CD4-positive, CD25-positive, alpha-beta regulatory T cell (primary cell): ENCODE measurements at regions not wholly inside any gene's neighbourhood (a gene's known extent, or its start where the extent isn't known, plus 50 kb on each side); places are given as distances from the start of the nearest gene placed in this dataset.

Experiments used
- ATAC-seq, 2 donors: fragments of 150-1000 bp; cut with Tn5 transposase; one replicate each; pipeline ENCODE4 v1.10.0; 2021; ENCODE audit warnings: low read depth in 2 of 2, moderate number of reproducible peaks in 2 of 2, moderate library complexity in 1 of 2
- DNase-seq, 3 donors: peaks; one replicate each; pipeline versions ENCODE4 v3.0.0 to v3.0.0-alpha.2; 2012 to 2022; ENCODE audit warnings: mixed read lengths in 1 of 3
- H3K27ac ChIP-seq: one replicate; pipeline ENCODE4 v1.7.0; 2013; ENCODE audit warnings: mild to moderate bottlenecking, low read length; ENCODE audit not compliant: insufficient read depth, poor library complexity, severe bottlenecking
- H3K27me3 ChIP-seq: one replicate; pipeline ENCODE4 v1.7.0; 2013; ENCODE audit warnings: low read length; ENCODE audit not compliant: control insufficient read depth, insufficient read depth
- H3K36me3 ChIP-seq: one replicate; pipeline ENCODE4 v1.7.0; 2013; ENCODE audit warnings: mild to moderate bottlenecking, low read length, moderate library complexity; ENCODE audit not compliant: control insufficient read depth, insufficient read depth
- H3K4me1 ChIP-seq: 2 replicates; pipeline ENCODE4 v1.7.0; 2013; ENCODE audit warnings: mild to moderate bottlenecking, low read length; ENCODE audit not compliant: insufficient read depth, control insufficient read depth, poor library complexity, severe bottlenecking
- H3K4me3 ChIP-seq: one replicate; pipeline ENCODE4 v1.7.0; 2013; ENCODE audit warnings: low read depth, mild to moderate bottlenecking, low read length, moderate library complexity
- H3K9me3 ChIP-seq, 2 experiments: 1 replicate in 1 of 2; 2 replicates in 1 of 2; pipeline ENCODE4 v1.7.0; 2013; ENCODE audit warnings: low read length in 2 of 2, mild to moderate bottlenecking in 1 of 2, moderate library complexity in 1 of 2; ENCODE audit not compliant: control insufficient read depth in 2 of 2
- H3K27ac Mint-ChIP-seq, 3 donors: one replicate each; pipeline ENCODE4 v1.8.0; 2020 to 2022; ENCODE audit warnings: mild to moderate bottlenecking in 3 of 3, mixed read lengths in 3 of 3, moderate library complexity in 2 of 3
- H3K27me3 Mint-ChIP-seq: one replicate; pipeline ENCODE4 v1.8.0; 2022; ENCODE audit warnings: mild to moderate bottlenecking, mixed read lengths
- H3K36me3 Mint-ChIP-seq: one replicate; pipeline ENCODE4 v1.8.0; 2020; ENCODE audit warnings: mixed read lengths
- H3K4me1 Mint-ChIP-seq, 4 donors: one replicate each; pipeline ENCODE4 v1.8.0; 2020 to 2022; ENCODE audit warnings: mixed read lengths in 4 of 4, mild to moderate bottlenecking in 1 of 4
- H3K4me3 Mint-ChIP-seq, 4 donors: one replicate each; pipeline ENCODE4 v1.8.0; 2020 to 2022; ENCODE audit warnings: mild to moderate bottlenecking in 4 of 4, mixed read lengths in 4 of 4, moderate library complexity in 3 of 4
- H3K9me3 Mint-ChIP-seq, 7 donors: one replicate each; pipeline ENCODE4 v1.8.0; 2020 to 2022; ENCODE audit warnings: mixed read lengths in 7 of 7, mild to moderate bottlenecking in 3 of 7, moderate library complexity in 2 of 7

DNA sequence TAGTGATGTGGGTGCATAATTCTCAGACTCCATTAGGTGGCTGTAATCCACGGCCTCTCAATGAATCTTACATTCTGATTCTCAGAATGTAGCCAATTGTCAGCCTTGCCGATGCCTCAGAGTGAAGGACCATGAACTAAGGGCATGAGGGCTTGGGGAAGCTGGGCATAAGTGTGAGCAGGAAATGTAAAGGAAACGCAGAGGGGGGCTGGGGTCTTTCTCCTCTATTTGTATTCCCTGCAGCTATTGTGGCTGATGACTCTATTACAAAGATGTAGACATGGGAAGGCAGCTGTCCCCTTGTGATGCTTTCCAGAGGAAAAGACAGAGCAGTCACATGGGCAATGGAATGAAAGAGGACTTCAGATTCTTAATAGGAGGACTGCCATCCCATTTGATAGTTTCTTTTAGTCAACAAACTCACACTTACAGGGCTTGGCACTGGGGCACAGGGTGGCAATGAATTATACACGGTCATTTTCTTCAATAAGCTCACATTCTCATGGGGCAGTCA is 353.2 kb upstream of the PKDCC start:
- no peaks in the 10 kb centered on the region for H3K27me3 ChIP-seq
- DNase-seq (no peak), ATAC-seq (no peak)
- H3K4me1 Mint-ChIP-seq, result peaks cover 0 to 7% (median 2%) of the 10 kb centered on the region in 4 donors
- peaks cover 0 to 1% (median 0%) of the 10 kb centered on the region in 7 donors for H3K9me3 Mint-ChIP-seq
- no peak overlapping the region for H3K4me3 ChIP-seq
- no peaks in the 10 kb centered on the region for H3K27me3 Mint-ChIP-seq
- H3K27ac Mint-ChIP-seq, result no peak overlapping the region
- no peak overlapping the region for H3K27ac ChIP-seq
- no peak overlapping the region for H3K4me3 Mint-ChIP-seq
- no peaks in the 10 kb centered on the region for H3K9me3 ChIP-seq
- H3K36me3 ChIP-seq, result no peaks in the 10 kb centered on the region
- H3K36me3 Mint-ChIP-seq, result no peaks in the 10 kb centered on the region
- H3K4me1 ChIP-seq, result no peaks in the 10 kb centered on the region

DNA sequence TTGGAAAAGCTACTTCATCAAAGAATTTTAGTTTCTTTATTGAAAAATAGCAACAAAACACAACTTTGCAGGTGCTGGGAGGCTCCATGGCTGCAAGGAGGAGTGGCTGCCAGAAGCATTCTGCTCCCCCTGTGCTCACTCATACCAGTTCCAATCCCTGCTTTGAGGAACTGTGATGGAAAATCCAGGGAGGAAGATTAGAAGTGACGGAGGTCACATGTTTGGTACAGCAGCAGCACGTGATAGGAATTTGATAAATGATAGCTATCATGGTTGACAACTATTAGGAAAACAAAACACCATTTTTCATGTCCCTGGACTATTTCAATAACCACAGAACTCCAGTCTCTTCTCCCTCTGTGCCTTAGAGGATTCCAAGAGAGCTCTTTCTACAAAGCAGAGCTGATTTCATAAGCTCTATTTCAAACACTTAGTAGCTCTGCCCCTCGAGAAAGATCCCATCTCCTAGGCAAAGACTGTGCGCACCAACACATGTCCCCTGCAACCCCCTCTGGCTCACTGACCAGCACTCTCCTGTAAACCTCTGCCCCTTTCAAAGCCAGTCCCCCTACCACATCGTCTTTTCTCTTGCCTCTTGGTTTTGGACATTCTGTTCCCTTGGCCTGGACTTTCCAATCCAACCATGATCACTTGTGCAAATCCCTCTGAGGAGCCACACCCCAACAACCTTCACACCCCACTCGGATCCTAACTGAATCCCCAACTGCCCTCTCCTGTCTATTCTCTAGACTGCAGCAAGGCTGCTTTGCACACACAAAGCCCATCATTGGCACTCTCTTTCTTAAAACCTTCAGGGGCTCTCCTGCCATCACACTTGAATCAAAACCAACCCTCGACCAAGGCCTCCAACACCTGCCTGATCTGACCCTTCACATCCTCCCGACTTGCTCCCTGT is 352.4 kb upstream of the PKDCC start:
- ATAC-seq (no peak), DNase-seq (no peak)
- no peaks in the 10 kb centered on the region for H3K27me3 Mint-ChIP-seq
- Histone ChIP-seq H3K27me3 (no peaks in the 10 kb centered on the region), H3K9me3 (no peaks in the 10 kb centered on the region), H3K36me3 (no peaks in the 10 kb centered on the region), H3K4me1 (no peaks in the 10 kb centered on the region), H3K27ac (no peak overlapping the region), H3K4me3 (no peak overlapping the region)
- no peaks in the 10 kb centered on the region for H3K36me3 Mint-ChIP-seq
- H3K9me3 Mint-ChIP-seq, result peaks cover 0 to 1% (median 0%) of the 10 kb centered on the region in 7 donors
- no peak overlapping the region for H3K27ac Mint-ChIP-seq
- peaks cover 0 to 7% (median 2%) of the 10 kb centered on the region in 4 donors for H3K4me1 Mint-ChIP-seq
- H3K4me3 Mint-ChIP-seq, result no peak overlapping the region

DNA sequence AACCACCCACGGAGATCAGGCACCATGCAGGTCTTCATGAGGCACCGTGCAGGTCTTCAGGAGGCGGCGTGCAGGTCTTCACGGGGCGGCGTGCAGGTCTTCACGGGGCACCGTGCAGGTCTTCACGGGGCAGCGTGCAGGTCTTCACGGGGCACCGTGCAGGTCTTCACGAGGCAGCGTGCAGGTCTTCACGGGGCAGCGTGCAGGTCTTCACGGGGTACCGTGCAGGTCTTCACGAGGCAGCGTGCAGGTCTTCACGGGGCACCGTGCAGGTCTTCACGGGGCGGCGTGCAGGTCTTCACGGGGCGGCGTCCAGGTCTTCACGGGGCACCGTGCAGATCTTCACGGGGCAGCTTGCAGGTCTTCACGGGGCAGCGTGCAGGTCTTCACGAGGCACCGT is 350.4 kb upstream of the PKDCC start:
- Mint-ChIP-seq H3K36me3 (no peaks in the 10 kb centered on the region), H3K4me1 (peaks cover 0 to 11% (median 8%) of the 10 kb centered on the region in 4 donors), H3K9me3 (no peaks in the 10 kb centered on the region), H3K27ac (no peak overlapping the region), H3K27me3 (no peaks in the 10 kb centered on the region), H3K4me3 (no peak overlapping the region)
- H3K4me1 ChIP-seq, result no peaks in the 10 kb centered on the region
- H3K27me3 ChIP-seq, result no peaks in the 10 kb centered on the region
- H3K9me3 ChIP-seq, result no peaks in the 10 kb centered on the region
- ATAC-seq (no peak), DNase-seq (no peak)
- no peak overlapping the region for H3K4me3 ChIP-seq
- H3K36me3 ChIP-seq, result no peaks in the 10 kb centered on the region
- H3K27ac ChIP-seq, result no peak overlapping the region

DNA sequence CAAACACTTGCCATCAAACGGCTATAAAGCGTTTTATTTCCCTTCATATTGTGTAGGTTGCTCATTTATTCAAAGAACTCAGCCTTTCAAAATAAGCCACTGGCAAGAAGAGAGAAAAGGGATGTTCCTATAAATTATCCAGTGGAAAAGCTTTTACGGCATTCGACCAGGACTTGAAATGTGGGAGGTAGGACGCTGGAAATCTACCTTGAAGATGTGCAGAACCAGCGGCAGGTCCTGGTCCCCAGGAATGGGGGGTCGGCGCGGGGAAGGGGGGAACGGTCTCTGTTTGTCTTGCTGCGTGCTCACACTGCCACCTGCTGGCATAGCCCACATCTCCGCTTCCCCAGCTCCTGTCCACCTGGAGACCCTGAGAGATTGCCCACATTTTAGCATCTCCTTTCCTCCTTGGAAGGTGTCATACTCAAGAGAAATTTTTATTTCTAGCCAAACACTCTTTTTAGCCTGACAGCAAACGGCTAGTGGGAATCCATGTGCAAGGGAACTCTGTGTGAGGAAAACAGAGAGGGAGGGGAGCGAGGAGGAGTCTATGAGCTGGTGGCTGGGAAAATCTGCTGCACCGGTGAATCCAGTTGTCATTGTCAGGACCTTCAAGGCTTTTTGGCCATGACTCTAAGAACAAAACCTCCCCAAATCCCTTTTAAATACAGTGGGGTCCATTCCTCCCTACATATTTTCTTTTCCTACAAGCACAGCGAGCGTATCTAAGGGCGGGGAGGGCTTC is 349.0 kb upstream of the PKDCC start:
- DNase-seq (peak in 1 of 3 donors; percentile 16), ATAC-seq (no peak)
- no peak overlapping the region for H3K4me3 ChIP-seq
- H3K4me1 ChIP-seq, result no peaks in the 10 kb centered on the region
- Mint-ChIP-seq H3K9me3 (no peaks in the 10 kb centered on the region), H3K36me3 (no peaks in the 10 kb centered on the region), H3K4me3 (no peak overlapping the region), H3K4me1 (peaks cover 0 to 11% (median 8%) of the 10 kb centered on the region in 4 donors), H3K27me3 (no peaks in the 10 kb centered on the region), H3K27ac (no peak overlapping the region)
- peaks cover 2% of the 10 kb centered on the region for H3K27me3 ChIP-seq
- H3K9me3 ChIP-seq, result no peaks in the 10 kb centered on the region
- H3K27ac ChIP-seq, result no peak overlapping the region
- H3K36me3 ChIP-seq, result no peaks in the 10 kb centered on the region

DNA sequence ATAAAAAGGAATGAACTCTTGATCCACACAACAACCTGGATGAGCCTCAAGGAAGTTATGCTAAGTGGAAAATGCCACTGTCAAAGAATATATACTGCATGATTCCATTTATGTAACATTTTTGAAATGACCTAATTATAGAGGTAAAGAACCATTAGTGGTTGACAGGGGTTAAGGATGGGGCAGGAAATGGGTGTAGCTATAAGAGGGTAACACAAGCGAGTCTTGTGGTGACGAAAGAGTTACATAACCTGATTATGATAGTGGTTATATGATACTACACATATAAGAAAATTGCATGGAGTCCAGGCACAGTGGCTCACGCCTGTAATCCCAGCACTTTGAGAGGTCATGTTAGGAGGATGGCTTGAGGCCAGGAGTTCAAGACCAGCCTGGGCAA is 346.6 kb upstream of the PKDCC start:
- Mint-ChIP-seq H3K27ac (no peak overlapping the region), H3K36me3 (no peaks in the 10 kb centered on the region), H3K4me1 (peaks cover 0 to 11% (median 8%) of the 10 kb centered on the region in 4 donors), H3K4me3 (no peak overlapping the region), H3K27me3 (no peaks in the 10 kb centered on the region), H3K9me3 (no peaks in the 10 kb centered on the region)
- peaks cover 2% of the 10 kb centered on the region for H3K27me3 ChIP-seq
- H3K27ac ChIP-seq, result no peak overlapping the region
- H3K36me3 ChIP-seq, result no peaks in the 10 kb centered on the region
- DNase-seq (peak in 2 of 3 donors; percentile 9 to 13), ATAC-seq (peak in 1 of 2 donors; percentile 44)
- no peaks in the 10 kb centered on the region for H3K9me3 ChIP-seq
- H3K4me1 ChIP-seq, result no peaks in the 10 kb centered on the region
- no peak overlapping the region for H3K4me3 ChIP-seq

DNA sequence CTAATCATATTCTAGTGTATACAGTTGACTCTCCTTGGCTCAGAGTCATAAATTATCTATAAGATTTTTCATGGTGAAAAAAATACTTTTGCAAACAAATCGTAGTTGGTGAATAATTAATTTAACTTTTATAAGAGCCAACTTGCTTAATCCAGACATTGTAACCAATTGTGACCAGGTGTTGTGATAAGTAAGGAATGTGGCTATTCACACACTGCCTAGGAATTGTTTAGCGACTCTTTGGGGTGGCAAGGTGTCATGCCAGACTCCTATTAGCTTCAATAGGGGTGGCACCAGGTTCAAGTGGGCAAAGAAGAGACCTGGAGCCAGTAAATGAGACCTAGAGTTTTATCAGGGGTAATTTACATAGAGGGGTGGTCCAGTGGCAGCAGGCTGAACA is 344.7 kb upstream of the PKDCC start:
- peaks cover 0 to 10% (median 7%) of the 10 kb centered on the region in 4 donors for H3K4me1 Mint-ChIP-seq
- no peaks in the 10 kb centered on the region for H3K9me3 ChIP-seq
- no peak overlapping the region for H3K4me3 ChIP-seq
- H3K9me3 Mint-ChIP-seq, result no peaks in the 10 kb centered on the region
- no peak overlapping the region for H3K27ac Mint-ChIP-seq
- no peak overlapping the region for H3K4me3 Mint-ChIP-seq
- peaks cover 2% of the 10 kb centered on the region for H3K27me3 ChIP-seq
- no peaks in the 10 kb centered on the region for H3K36me3 ChIP-seq
- H3K4me1 ChIP-seq, result no peaks in the 10 kb centered on the region
- no peak for ATAC-seq
- no peaks in the 10 kb centered on the region for H3K27me3 Mint-ChIP-seq
- no peak for DNase-seq
- H3K36me3 Mint-ChIP-seq, result no peaks in the 10 kb centered on the region
- H3K27ac ChIP-seq, result no peak overlapping the region

DNA sequence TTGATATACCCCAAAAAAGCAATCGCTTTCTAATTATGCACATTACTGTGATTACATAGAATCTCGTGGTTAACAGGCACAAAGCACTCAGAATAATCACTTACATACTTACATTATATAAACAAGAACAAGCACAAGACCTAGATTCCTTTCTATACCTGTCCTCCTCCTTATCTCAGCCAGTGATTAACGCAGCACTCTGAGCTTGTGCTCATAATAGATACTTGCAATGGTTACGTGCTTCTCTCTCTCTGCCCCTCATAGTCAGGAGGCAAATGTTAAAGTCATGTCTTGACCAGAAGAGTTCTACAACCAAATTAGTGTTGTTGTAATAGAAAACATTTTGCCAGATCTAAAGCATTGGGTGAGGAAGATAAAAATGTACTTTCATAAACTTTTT is 342.2 kb upstream of the PKDCC start:
- no peaks in the 10 kb centered on the region for H3K36me3 Mint-ChIP-seq
- H3K27me3 Mint-ChIP-seq, result no peaks in the 10 kb centered on the region
- no peak for ATAC-seq
- no peaks in the 10 kb centered on the region for H3K4me1 ChIP-seq
- no peak for DNase-seq
- H3K4me1 Mint-ChIP-seq, result peaks cover 0 to 6% (median 5%) of the 10 kb centered on the region in 4 donors
- H3K9me3 ChIP-seq, result no peaks in the 10 kb centered on the region
- H3K27ac ChIP-seq, result no peak overlapping the region
- H3K4me3 ChIP-seq, result no peak overlapping the region
- H3K27ac Mint-ChIP-seq, result no peak overlapping the region
- H3K4me3 Mint-ChIP-seq, result no peak overlapping the region
- no peaks in the 10 kb centered on the region for H3K9me3 Mint-ChIP-seq
- H3K36me3 ChIP-seq, result no peaks in the 10 kb centered on the region
- H3K27me3 ChIP-seq, result peaks cover 2% of the 10 kb centered on the region
